Thymus (tissue), 11 donors: ENCODE measurements at regions not wholly inside any gene's neighbourhood (a gene's known extent, or its start where the extent isn't known, plus 50 kb on each side); places are given as distances from the start of the nearest gene placed in this dataset.

Experiments used
- DNase-seq, 9 donors: peaks; one replicate each; pipeline ENCODE4 v3.0.0-alpha.2; 2013; ENCODE audit warnings: low spot score in 9 of 9, low read depth in 6 of 9, missing footprints in 1 of 9
- H3K27ac ChIP-seq, 2 donors: one replicate each; pipeline ENCODE4 v1.5.1; 2013; ENCODE audit warnings: control low read depth in 1 of 2, low read depth in 1 of 2, low read length in 1 of 2, mild to moderate bottlenecking in 1 of 2, moderate library complexity in 1 of 2
- H3K27me3 ChIP-seq, 2 donors: one replicate each; pipeline ENCODE4 v1.5.1; 2013; ENCODE audit warnings: low read length in 1 of 2; ENCODE audit not compliant: control insufficient read depth in 2 of 2, insufficient read depth in 1 of 2
- H3K36me3 ChIP-seq, 2 donors: one replicate each; pipeline ENCODE4 v1.5.1; 2013; ENCODE audit warnings: low read length in 1 of 2, mild to moderate bottlenecking in 1 of 2, moderate library complexity in 1 of 2; ENCODE audit not compliant: control insufficient read depth in 2 of 2, insufficient read depth in 2 of 2
- H3K4me1 ChIP-seq, 2 donors: one replicate each; pipeline ENCODE4 v1.5.1; 2013; ENCODE audit warnings: low read length in 2 of 2; ENCODE audit not compliant: control insufficient read depth in 2 of 2, insufficient read depth in 2 of 2
- H3K4me3 ChIP-seq, 2 donors: one replicate each; pipeline ENCODE4 v1.5.1; 2013; ENCODE audit warnings: low read length in 2 of 2, control low read depth in 1 of 2, mild to moderate bottlenecking in 1 of 2
- H3K9me3 ChIP-seq, 2 donors: one replicate each; pipeline ENCODE4 v1.5.1; 2013; ENCODE audit warnings: low read length in 1 of 2, mild to moderate bottlenecking in 1 of 2; ENCODE audit not compliant: control insufficient read depth in 2 of 2, insufficient read depth in 1 of 2
- whole genome bisulfite sequencing: extraction: QIAGEN DNeasy Blood & Tissue Kit; methylation state at CpG from one replicate; pipeline ENCODE4 v1.1.7; 2013; 5-methylcytosine and 5-hydroxymethylcytosine counted together
- donor health status: healthy.

DNA sequence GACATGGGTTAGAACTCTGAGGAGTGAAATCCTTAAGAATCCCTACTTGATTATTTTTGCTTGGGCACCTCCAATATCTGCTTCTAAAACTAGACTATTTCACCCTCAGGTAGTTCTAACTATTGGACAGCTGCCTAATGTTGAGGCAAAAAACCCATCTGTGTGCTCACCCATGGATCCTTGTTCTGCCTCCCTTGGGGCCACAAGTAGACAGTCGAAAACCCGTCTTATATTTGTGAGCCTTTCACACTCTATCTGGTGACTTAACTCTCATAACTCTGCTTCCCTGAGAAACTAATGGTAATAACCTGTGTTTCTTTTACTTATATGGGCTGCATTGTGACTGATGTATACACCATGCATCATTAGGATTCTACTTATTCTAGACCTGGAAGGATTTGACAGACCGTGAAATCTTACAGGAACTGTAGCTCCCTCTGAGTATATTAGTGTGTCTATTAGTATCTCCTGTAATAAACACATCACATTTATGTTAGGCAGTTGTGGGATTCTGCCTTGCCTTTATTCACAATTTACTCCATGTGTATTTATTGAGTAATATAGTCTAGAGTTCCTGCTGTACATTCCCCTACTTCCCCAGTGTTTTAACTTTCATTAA, 94.6 kb upstream of the SGCD start:
- WGBS, result 89% methylated on average over 3 of the region's 3 CpGs
- no peaks in the 10 kb centered on the region for H3K27me3 ChIP-seq
- no peak overlapping the region for H3K27ac ChIP-seq
- no peaks in the 10 kb centered on the region for H3K9me3 ChIP-seq
- no peaks in the 10 kb centered on the region for H3K36me3 ChIP-seq
- H3K4me1 ChIP-seq, result no peaks in the 10 kb centered on the region
- no peak for DNase-seq
- no peak overlapping the region for H3K4me3 ChIP-seq

- DNase-seq, result no peak
- Histone ChIP-seq H3K27ac (no peak overlapping the region), H3K36me3 (no peaks in the 10 kb centered on the region), H3K4me3 (no peak overlapping the region), H3K4me1 (no peaks in the 10 kb centered on the region), H3K27me3 (no peaks in the 10 kb centered on the region), H3K9me3 (no peaks in the 10 kb centered on the region)
- 95% methylated on average over 6 of the region's 6 CpGs for WGBS
These were observed 89.6 kb upstream of the SGCD start for GRCh38 chr5:156237361-156237760.

GRCh38 chr5:156239800-156240199, 87.2 kb upstream of the SGCD start:
- DNase-seq, result no peak
- no peaks in the 10 kb centered on the region for H3K27me3 ChIP-seq
- 94% methylated on average over 2 of the region's 2 CpGs for WGBS
- H3K4me3 ChIP-seq, result no peak overlapping the region
- H3K4me1 ChIP-seq, result no peaks in the 10 kb centered on the region
- no peak overlapping the region for H3K27ac ChIP-seq
- no peaks in the 10 kb centered on the region for H3K36me3 ChIP-seq
- no peaks in the 10 kb centered on the region for H3K9me3 ChIP-seq

- no peaks in the 10 kb centered on the region for H3K4me1 ChIP-seq
- no peaks in the 10 kb centered on the region for H3K9me3 ChIP-seq
- WGBS, result 84% methylated on average over 3 of the region's 3 CpGs
- H3K27ac ChIP-seq, result no peak overlapping the region
- no peaks in the 10 kb centered on the region for H3K27me3 ChIP-seq
- no peak for DNase-seq
- no peaks in the 10 kb centered on the region for H3K36me3 ChIP-seq
- no peak overlapping the region for H3K4me3 ChIP-seq
These were observed 86.5 kb upstream of the SGCD start for GRCh38 chr5:156240414-156240813.

- DNase-seq, result no peak
- Histone ChIP-seq H3K27ac (no peak overlapping the region), H3K36me3 (no peaks in the 10 kb centered on the region), H3K4me1 (no peaks in the 10 kb centered on the region), H3K4me3 (no peak overlapping the region), H3K9me3 (no peaks in the 10 kb centered on the region), H3K27me3 (no peaks in the 10 kb centered on the region)
These were observed 85.7 kb upstream of the SGCD start for GRCh38 chr5:156241266-156241665.

- H3K27me3 ChIP-seq, result no peaks in the 10 kb centered on the region
- H3K9me3 ChIP-seq, result no peaks in the 10 kb centered on the region
- no peaks in the 10 kb centered on the region for H3K4me1 ChIP-seq
- H3K36me3 ChIP-seq, result no peaks in the 10 kb centered on the region
- no peak overlapping the region for H3K4me3 ChIP-seq
- no peak for DNase-seq
- 100% methylated on average over 1 of the region's 1 CpG for WGBS
- H3K27ac ChIP-seq, result no peak overlapping the region
These were observed 81.1 kb upstream of the SGCD start for GRCh38 chr5:156245895-156246294.

- no peak overlapping the region for H3K4me3 ChIP-seq
- no peaks in the 10 kb centered on the region for H3K4me1 ChIP-seq
- no peaks in the 10 kb centered on the region for H3K36me3 ChIP-seq
- H3K9me3 ChIP-seq, result no peaks in the 10 kb centered on the region
- H3K27ac ChIP-seq, result no peak overlapping the region
- 88% methylated on average over 1 of the region's 1 CpG for WGBS
- no peak for DNase-seq
- no peaks in the 10 kb centered on the region for H3K27me3 ChIP-seq
These were observed 75.9 kb upstream of the SGCD start for GRCh38 chr5:156251076-156251475.

- DNase-seq, result no peak
- H3K9me3 ChIP-seq, result no peaks in the 10 kb centered on the region
- H3K36me3 ChIP-seq, result no peaks in the 10 kb centered on the region
- no peaks in the 10 kb centered on the region for H3K4me1 ChIP-seq
- 89% methylated on average over 3 of the region's 3 CpGs for WGBS
- no peak overlapping the region for H3K4me3 ChIP-seq
- no peaks in the 10 kb centered on the region for H3K27me3 ChIP-seq
- no peak overlapping the region for H3K27ac ChIP-seq
These were observed 73.8 kb upstream of the SGCD start for GRCh38 chr5:156253130-156253529.

DNA sequence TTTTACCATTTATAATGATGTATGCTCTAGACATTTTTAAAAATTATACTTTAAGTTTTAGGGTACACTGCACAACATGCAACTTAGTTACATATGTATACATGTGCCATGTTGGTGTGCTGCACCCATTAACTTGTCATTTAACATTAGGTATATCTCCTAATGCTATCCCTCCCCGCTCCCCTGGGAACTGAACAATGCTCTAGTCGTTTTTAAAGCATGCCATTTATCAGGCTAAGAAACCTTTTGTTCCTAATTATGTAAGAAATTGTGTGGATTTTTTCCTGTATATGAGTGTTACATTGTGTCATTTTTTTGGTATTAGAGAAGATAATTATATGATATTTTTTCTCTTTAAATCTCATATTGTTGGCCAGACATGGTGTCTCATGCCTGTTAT, 72.8 kb upstream of the SGCD start:
- no peak for DNase-seq
- Histone ChIP-seq H3K4me1 (no peaks in the 10 kb centered on the region), H3K36me3 (no peaks in the 10 kb centered on the region), H3K27ac (no peak overlapping the region), H3K27me3 (no peaks in the 10 kb centered on the region), H3K9me3 (no peaks in the 10 kb centered on the region), H3K4me3 (no peak overlapping the region)
- WGBS, result 40% methylated on average over 2 of the region's 2 CpGs

DNA sequence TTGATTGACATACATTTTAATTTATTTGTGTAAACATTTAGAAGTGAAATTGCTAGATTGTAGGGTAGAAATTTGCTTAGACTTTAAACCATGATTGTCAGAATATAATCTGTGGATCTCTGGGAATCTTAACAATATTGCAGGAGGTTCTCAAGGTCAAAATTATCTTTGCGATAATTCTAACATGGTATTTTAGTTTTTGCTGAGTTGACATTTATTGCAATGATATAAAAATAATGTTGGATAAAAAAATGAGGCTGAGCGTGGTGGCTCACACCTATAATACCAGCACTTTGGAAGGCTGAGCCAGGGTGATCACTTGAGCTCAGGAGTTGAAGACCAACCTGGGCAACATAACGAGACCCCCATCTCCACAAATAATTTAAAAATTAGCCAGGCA, 70.3 kb upstream of the SGCD start:
- H3K36me3 ChIP-seq, result no peaks in the 10 kb centered on the region
- no peaks in the 10 kb centered on the region for H3K4me1 ChIP-seq
- no peak overlapping the region for H3K27ac ChIP-seq
- 97% methylated on average over 3 of the region's 3 CpGs for WGBS
- no peak for DNase-seq
- H3K9me3 ChIP-seq, result no peaks in the 10 kb centered on the region
- H3K27me3 ChIP-seq, result no peaks in the 10 kb centered on the region
- H3K4me3 ChIP-seq, result no peak overlapping the region
